GM19193 (cell line): ENCODE measurements at regions not wholly inside any gene's neighbourhood (a gene's known extent, or its start where the extent isn't known, plus 50 kb on each side); places are given as distances from the start of the nearest gene placed in this dataset.

Experiments
- POLR2A ChIP-seq: IDR thresholded peaks from 4 replicates; pipeline ENCODE4 v1.6.1; 2011; ENCODE audit not compliant: insufficient read depth, insufficient read length; ENCODE audit errors: extremely low read depth

GRCh38 chr3:177705976-177706823 lies 508.9 kb upstream of the TBL1XR1 start:
- TF ChIP-seq POLR2A = no peak

- no peak for TF ChIP-seq POLR2A
Measured at GRCh38 chr3:177710506-177710905, 513.2 kb upstream of the TBL1XR1 start.

GRCh38 chr3:177711637-177712036 lies 514.4 kb upstream of the TBL1XR1 start:
- no peak for TF ChIP-seq POLR2A

GRCh38 chr3:177713928-177714900 lies 516.9 kb upstream of the TBL1XR1 start:
- no peak for TF ChIP-seq POLR2A

GRCh38 chr3:177714945-177715344 lies 517.7 kb upstream of the TBL1XR1 start:
- no peak for TF ChIP-seq POLR2A

- no peak for TF ChIP-seq POLR2A
Measured at GRCh38 chr3:177715980-177716379, 518.7 kb upstream of the TBL1XR1 start.

GRCh38 chr3:177721864-177722785 lies 524.8 kb upstream of the TBL1XR1 start:
- no peak for TF ChIP-seq POLR2A

- TF ChIP-seq POLR2A = no peak
Measured at GRCh38 chr3:177724020-177724638, 526.8 kb upstream of the TBL1XR1 start.

- no peak for TF ChIP-seq POLR2A
Measured at GRCh38 chr3:177725165-177725564, 527.9 kb upstream of the TBL1XR1 start.

GRCh38 chr3:177726807-177727206 lies 529.5 kb upstream of the TBL1XR1 start:
- no peak for TF ChIP-seq POLR2A

GRCh38 chr3:177729956-177730681 lies 532.8 kb upstream of the TBL1XR1 start:
- no peak for TF ChIP-seq POLR2A

- TF ChIP-seq POLR2A = no peak
Measured at GRCh38 chr3:177730814-177731213, 533.5 kb upstream of the TBL1XR1 start.

- no peak for TF ChIP-seq POLR2A
Measured at GRCh38 chr3:177731644-177732268, 534.5 kb upstream of the TBL1XR1 start.
